HCT116 (cell line): ENCODE measurements at regions not wholly inside any gene's neighbourhood (a gene's known extent, or its start where the extent isn't known, plus 50 kb on each side); places are given as distances from the start of the nearest gene placed in this dataset.

ENCODE experiments used
- ATAC-seq: fragments of 200-7000 bp; cut with Tn5 transposase; 2 replicates; pipeline ENCODE4 v1.9.1; 2020; ENCODE audit warnings: mild to moderate bottlenecking, moderate library complexity
- BruUV-seq: library from RNA; stranded (reverse); fragments of 400-500 nt; replicated peaks from 2 replicates; lab custom pipeline; 2021; lab: Mats Ljungman, UMichigan
- CTCF ChIA-PET: fragments of 300-600 bp; sonication (Branson Sonifier 250); formaldehyde crosslinking; loops from one replicate; lab custom pipeline; 2021; ENCODE audit warnings: antibody characterized with exemption; lab: Charles Lee
- POLR2A ChIA-PET: fragments of 300-600, 350-600 bp; sonication (Branson Sonifier 250); formaldehyde crosslinking; loops from one replicate; lab custom pipeline; 2021; ENCODE audit warnings: antibody characterized with exemption; lab: Charles Lee
- RAD21 ChIA-PET, 2 experiments: fragments of 300-600 bp; sonication (Branson Sonifier 250); formaldehyde crosslinking; loops; one replicate each; lab custom pipeline; 2023; ENCODE audit warnings: low total read pairs in 2 of 2; ENCODE audit not compliant: uncharacterized antibody in 2 of 2, unreplicated experiment in 2 of 2, low non-redundant PET in 1 of 2; lab: Charles Lee
- DNase-seq: peaks from one replicate; pipeline ENCODE4 v3.0.0-alpha.2; 2010; ENCODE audit warnings: low read depth, low spot score
- H2AFZ ChIP-seq: fragments of 200-600 bp; shearing (Covaris generic), sonication (generic); 2 replicates; pipeline ENCODE4 v1.6.1; 2017; ENCODE audit warnings: low read depth, mixed run types, mixed read lengths, antibody characterized with exemption, low read length; ENCODE audit not compliant: poor library complexity, severe bottlenecking
- H3K27ac ChIP-seq: 2 replicates; pipeline ENCODE4 v1.5.1; 2012; ENCODE audit warnings: low read depth, low read length
- H3K27me3 ChIP-seq: fragments of 200-600 bp; sonication (generic); 2 replicates; pipeline ENCODE4 v1.6.1; 2016; ENCODE audit warnings: mixed run types, low read length, mixed read lengths; ENCODE audit not compliant: insufficient read depth
- H3K36me3 ChIP-seq, 2 experiments: fragments of 200-500 bp in 1 of 2; fragments of 200-600 bp in 1 of 2; sonication (Bioruptor generic) in 1 of 2; sonication (generic) in 1 of 2; 2 replicates each; pipeline versions ENCODE4 v1.5.1 to v1.6.1; 2014 to 2016; ENCODE audit warnings: low read length in 2 of 2, inconsistent platforms in 1 of 2, mixed read lengths in 1 of 2, mixed run types in 1 of 2; ENCODE audit not compliant: insufficient read depth in 2 of 2, control insufficient read depth in 1 of 2
- H3K4me1 ChIP-seq, 2 experiments: fragments of 200-600 bp in 1 of 2; sonication (generic) in 1 of 2; 2 replicates each; pipeline versions ENCODE4 v1.5.1 to v1.6.1; 2012 to 2017; ENCODE audit warnings: low read length in 2 of 2, inconsistent platforms in 1 of 2, mild to moderate bottlenecking in 1 of 2, mixed read lengths in 1 of 2, mixed run types in 1 of 2, moderate library complexity in 1 of 2; ENCODE audit not compliant: insufficient read depth in 2 of 2, control insufficient read depth in 1 of 2
- H3K4me2 ChIP-seq: fragments of 200-600 bp; sonication (generic); 2 replicates; pipeline ENCODE4 v1.6.1; 2017; ENCODE audit warnings: mixed run types, low read length, mixed read lengths
- H3K4me3 ChIP-seq, 2 experiments: fragments of 200-600 bp in 1 of 2; sonication (generic) in 1 of 2; replicated peaks in 1 of 2; 2 replicates each; pipeline ENCODE4 v1.5.1; 2011 to 2016; ENCODE audit warnings: low read length in 2 of 2, control low read depth in 1 of 2, low read depth in 1 of 2, mild to moderate bottlenecking in 1 of 2, mixed read lengths in 1 of 2, mixed run types in 1 of 2
- H3K79me2 ChIP-seq: fragments of 200-600 bp; sonication (generic); 2 replicates; pipeline ENCODE4 v1.6.1; 2017; ENCODE audit warnings: mild to moderate bottlenecking, mixed run types, low read length, moderate library complexity, mixed read lengths; ENCODE audit not compliant: insufficient read depth
- H3K9ac ChIP-seq: fragments of 200-600 bp; sonication (generic); 2 replicates; pipeline ENCODE4 v1.6.1; 2016; ENCODE audit warnings: low read length, mixed read lengths
- H3K9me2 ChIP-seq: fragments of 200-600 bp; sonication (generic), shearing (Covaris generic); 2 replicates; pipeline ENCODE4 v1.6.1; 2017; ENCODE audit warnings: mixed run types, mild to moderate bottlenecking, moderate library complexity; ENCODE audit not compliant: insufficient read depth
- H3K9me3 ChIP-seq, 2 experiments: fragments of 200-500 bp in 1 of 2; fragments of 200-600 bp in 1 of 2; sonication (Bioruptor generic) in 1 of 2; sonication (generic) in 1 of 2; 2 replicates each; pipeline ENCODE4 v1.6.1; 2014 to 2017; ENCODE audit warnings: low read length in 2 of 2, mixed read lengths in 2 of 2, inconsistent platforms in 1 of 2, low read depth in 1 of 2, mild to moderate bottlenecking in 1 of 2, mixed run types in 1 of 2, moderate library complexity in 1 of 2; ENCODE audit not compliant: control insufficient read depth in 1 of 2, insufficient read depth in 1 of 2
- H4K20me1 ChIP-seq: fragments of 200-600 bp; sonication (generic), shearing (Covaris generic); 2 replicates; pipeline ENCODE4 v1.6.1; 2017; ENCODE audit warnings: mixed run types, mild to moderate bottlenecking, moderate library complexity; ENCODE audit not compliant: insufficient read depth
- CBX3 ChIP-seq: IDR thresholded peaks from 2 replicates; pipeline ENCODE4 v1.6.1; 2012; ENCODE audit warnings: low read depth
- CEBPB ChIP-seq: IDR thresholded peaks from 2 replicates; pipeline ENCODE4 v1.6.1; 2012; ENCODE audit warnings: low read depth
- CTCF ChIP-seq, 3 experiments: fragments of 200-600 bp in 1 of 3; sonication (generic) in 1 of 3; IDR thresholded peaks in 2 of 3; conservative IDR thresholded peaks in 1 of 3; 2 replicates each; pipeline ENCODE4 v1.5.1; 2012 to 2017; ENCODE audit warnings: low read depth in 2 of 3, low read length in 2 of 3, antibody characterized with exemption in 1 of 3, borderline replicate concordance in 1 of 3, control low read depth in 1 of 3, mild to moderate bottlenecking in 1 of 3, mixed read lengths in 1 of 3, mixed run types in 1 of 3, moderate library complexity in 1 of 3; ENCODE audit not compliant: insufficient read depth in 1 of 3
- EZH2 ChIP-seq: fragments of 200-600 bp; sonication (generic); IDR thresholded peaks from 2 replicates; pipeline ENCODE4 v1.6.1; 2017; ENCODE audit warnings: antibody characterized with exemption, mixed run types
- JUND ChIP-seq: IDR thresholded peaks from 2 replicates; pipeline ENCODE4 v1.6.1; 2012
- MAX ChIP-seq: IDR thresholded peaks from 2 replicates; pipeline ENCODE4 v1.6.1; 2012
- TCF7L2 ChIP-seq: IDR thresholded peaks from 2 replicates; pipeline ENCODE4 v1.7.0; 2011; ENCODE audit warnings: borderline replicate concordance, inconsistent platforms; ENCODE audit not compliant: insufficient read depth, insufficient read length; ENCODE audit errors: extremely low read depth
- YY1 ChIP-seq: IDR thresholded peaks from 2 replicates; pipeline ENCODE4 v1.6.1; 2011; ENCODE audit warnings: low read length, low read depth, moderate library complexity, mild to moderate bottlenecking; ENCODE audit not compliant: insufficient replicate concordance; ENCODE audit errors: extremely low read depth
- ZFX ChIP-seq: fragments of 450-650 bp; IDR thresholded peaks from 2 replicates; pipeline ENCODE4 v1.6.1; 2017
- ZNF274 ChIP-seq: fragments of 200-500 bp; sonication (Bioruptor generic); IDR thresholded peaks from 2 replicates; pipeline ENCODE4 v1.6.1; 2014; ENCODE audit warnings: mild to moderate bottlenecking, low read depth, low read length, inconsistent platforms
- intact Hi-C: fragments of 100-400 bp; cut with micrococcal nuclease; formaldehyde crosslinking; loops from 2 replicates; pipeline ENCODE4 v1.10.0; 2022

- TF ChIP-seq CEBPB, result no peak
- TF ChIP-seq YY1, result no peak
- TF ChIP-seq EZH2, result no peak
- TF ChIP-seq JUND, result no peak
- TF ChIP-seq ZNF274, result no peak
- TF ChIP-seq ZFX, result no peak
- TF ChIP-seq CBX3, result no peak
- TF ChIP-seq TCF7L2, result no peak
- no peak for TF ChIP-seq CTCF (IDR thresholded peaks at IDR 0.05 in 2 of 3, conservative IDR thresholded peaks at IDR 0.05 in 1 of 3; ENCODE audit: borderline replicate concordance in 1 of 3, insufficient read depth in 1 of 3, low read depth in 2 of 3, low read length in 2 of 3)
- no peak for TF ChIP-seq MAX
- no peaks in the 10 kb centered on the region for H3K9me3 ChIP-seq
- no peak overlapping the region for H3K4me3 ChIP-seq
- DNase-seq (no peak), ATAC-seq (no peak)
- no peaks in the 10 kb centered on the region for H4K20me1 ChIP-seq
- RAD21 ChIA-PET, result no interaction called here
- no peaks in the 10 kb centered on the region for H3K36me3 ChIP-seq
- no peak overlapping the region for H3K4me2 ChIP-seq
- H3K4me1 ChIP-seq, result peaks cover 0 to 12% of the 10 kb centered on the region in 2 experiments; a peak in 1 of 4 replicates
- no peak overlapping the region for H3K27ac ChIP-seq
- CTCF ChIA-PET, result no interaction called here
- no peaks in the 10 kb centered on the region for H3K79me2 ChIP-seq
- no TSS peak for BruUV-seq
- POLR2A ChIA-PET, result no interaction called here
- no peak overlapping the region for H3K9ac ChIP-seq
- H3K9me2 ChIP-seq, result no peaks in the 10 kb centered on the region
- H3K27me3 ChIP-seq, result no peaks in the 10 kb centered on the region
- H2AFZ ChIP-seq, result no peak overlapping the region
- intact Hi-C loops, result no loop called here
Observed at GRCh38 chr6:144835322-144835973, 550.3 kb downstream of the UTRN start.
